Renal cortical epithelial cell (primary cell): ENCODE measurements at regions not wholly inside any gene's neighbourhood (a gene's known extent, or its start where the extent isn't known, plus 50 kb on each side); places are given as distances from the start of the nearest gene placed in this dataset.
"Not testable (repeated sequence)": the region's sequence is repeated elsewhere in the genome, so short reads cannot be mapped to it uniquely, and the experiment has no call there.

ENCODE experiments used
- DNase-seq: peaks from one replicate; pipeline ENCODE4 v3.0.0-alpha.2; 2011; ENCODE audit warnings: low read depth

DNA sequence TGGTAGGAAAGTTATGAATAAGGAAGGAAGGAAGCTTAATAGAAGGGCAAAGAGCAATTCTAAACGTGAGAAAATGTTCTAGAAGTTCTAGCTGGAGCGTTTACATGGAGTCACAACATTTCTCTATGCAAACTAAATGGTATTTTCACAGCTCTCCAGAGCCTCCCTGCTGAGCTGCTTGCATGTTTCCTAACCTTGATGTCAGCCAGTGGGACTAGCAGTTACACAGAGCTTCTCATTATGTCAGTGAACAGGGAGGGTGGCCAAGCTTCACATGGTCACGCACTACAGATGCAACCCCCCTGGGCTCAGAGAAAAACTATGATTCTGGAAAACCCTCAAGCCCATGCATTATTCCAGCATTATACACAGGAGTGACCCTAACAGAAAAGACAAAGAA is 153.4 kb upstream of the CCDC150 start:
- no peak for DNase-seq

DNA sequence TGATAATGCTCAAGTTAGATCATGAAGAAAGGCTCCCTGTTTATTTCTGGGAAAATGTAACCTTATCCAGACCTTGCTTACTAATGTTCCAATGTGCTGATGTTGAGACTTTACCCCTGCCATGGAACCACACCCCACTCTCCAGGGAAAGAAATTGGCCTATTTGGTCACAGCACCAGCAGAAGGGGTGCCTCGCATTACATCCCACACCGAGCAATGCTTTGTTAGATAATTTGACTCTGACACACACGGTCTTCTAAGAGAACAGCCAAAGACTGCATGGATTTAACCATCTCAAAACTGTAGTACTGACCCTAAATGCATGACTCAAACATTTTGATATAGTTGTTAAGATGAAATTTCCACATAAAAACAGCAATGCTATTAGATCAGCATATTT is 152.1 kb upstream of the CCDC150 start:
- DNase-seq, result no peak

DNA sequence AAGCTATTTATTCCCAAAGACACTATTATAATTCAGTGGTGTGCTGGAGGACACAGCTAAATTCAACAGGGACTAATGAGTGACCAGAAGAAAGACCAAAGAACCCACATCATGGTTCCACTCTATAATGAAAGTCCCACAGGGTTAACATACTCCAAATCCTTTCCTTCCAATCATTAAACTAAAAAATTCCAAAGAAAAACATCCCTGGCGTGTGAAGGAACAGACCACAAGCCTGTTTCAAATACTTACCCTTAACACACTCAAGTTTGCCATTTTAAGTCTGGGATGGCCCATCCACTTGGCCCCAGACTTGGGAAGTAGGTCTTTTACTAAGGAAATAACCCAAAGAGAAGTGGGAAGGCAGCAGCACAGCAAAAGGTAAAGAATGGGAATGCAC is 150.1 kb upstream of the CCDC150 start:
- DNase-seq, result peak; percentile 21

DNA sequence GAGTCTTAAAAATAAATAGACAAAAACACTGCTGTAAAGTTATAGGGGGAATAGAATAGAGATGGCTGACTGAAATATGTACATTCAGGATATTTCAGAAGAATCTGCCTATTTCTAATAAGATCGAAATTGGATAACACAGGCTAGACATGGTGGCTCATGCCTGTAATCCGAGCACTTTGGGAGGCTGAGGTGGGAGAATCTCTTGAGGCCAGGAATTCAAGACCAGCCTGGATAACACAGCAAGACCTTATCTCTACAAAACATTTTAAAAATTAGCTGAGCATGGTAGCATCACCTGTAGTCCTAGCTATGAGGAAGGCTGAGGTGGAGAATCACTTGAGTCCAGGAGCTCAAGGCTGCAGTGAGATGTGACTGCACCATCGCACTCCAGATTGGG is 146.6 kb upstream of the CCDC150 start:
- DNase-seq, result no peak

DNA sequence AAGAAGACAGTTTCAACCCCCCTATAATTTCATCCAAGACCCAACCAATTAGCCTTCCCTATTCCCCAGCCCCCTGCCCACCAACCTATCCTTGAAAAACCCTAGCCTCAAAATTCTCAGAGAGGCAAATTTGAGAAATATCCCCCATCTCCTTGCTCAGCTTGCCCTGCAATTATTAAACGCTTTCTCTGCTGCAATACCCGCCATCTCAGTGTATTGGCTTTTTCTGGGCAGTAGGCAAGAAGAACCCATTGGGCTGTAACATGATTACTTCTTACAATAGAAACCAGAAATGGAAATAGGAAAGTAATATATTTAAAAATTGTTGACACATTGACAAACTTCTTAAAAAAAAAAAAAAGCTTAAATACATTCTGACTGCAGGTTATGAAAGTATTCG is 140.6 kb upstream of the CCDC150 start:
- DNase-seq, result no peak

DNA sequence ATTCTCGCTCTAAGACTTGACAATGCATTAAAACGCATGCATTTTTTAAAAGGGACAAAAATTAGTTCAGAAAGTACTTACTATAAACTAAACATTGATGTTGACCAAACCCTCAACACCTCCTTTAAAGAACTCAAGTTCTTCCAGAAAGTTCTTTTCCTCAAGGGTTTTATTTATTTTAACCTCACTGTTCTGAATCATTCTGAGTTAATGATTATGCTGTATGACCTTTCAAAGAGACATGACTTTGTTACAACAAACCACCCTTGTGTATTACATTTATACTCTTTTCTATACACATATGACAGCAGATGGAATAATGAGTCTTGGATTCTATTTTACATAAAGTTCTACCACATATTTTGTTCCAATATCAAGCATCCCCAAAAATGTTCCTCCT is 139.8 kb upstream of the CCDC150 start:
- peak; percentile 65 for DNase-seq

DNA sequence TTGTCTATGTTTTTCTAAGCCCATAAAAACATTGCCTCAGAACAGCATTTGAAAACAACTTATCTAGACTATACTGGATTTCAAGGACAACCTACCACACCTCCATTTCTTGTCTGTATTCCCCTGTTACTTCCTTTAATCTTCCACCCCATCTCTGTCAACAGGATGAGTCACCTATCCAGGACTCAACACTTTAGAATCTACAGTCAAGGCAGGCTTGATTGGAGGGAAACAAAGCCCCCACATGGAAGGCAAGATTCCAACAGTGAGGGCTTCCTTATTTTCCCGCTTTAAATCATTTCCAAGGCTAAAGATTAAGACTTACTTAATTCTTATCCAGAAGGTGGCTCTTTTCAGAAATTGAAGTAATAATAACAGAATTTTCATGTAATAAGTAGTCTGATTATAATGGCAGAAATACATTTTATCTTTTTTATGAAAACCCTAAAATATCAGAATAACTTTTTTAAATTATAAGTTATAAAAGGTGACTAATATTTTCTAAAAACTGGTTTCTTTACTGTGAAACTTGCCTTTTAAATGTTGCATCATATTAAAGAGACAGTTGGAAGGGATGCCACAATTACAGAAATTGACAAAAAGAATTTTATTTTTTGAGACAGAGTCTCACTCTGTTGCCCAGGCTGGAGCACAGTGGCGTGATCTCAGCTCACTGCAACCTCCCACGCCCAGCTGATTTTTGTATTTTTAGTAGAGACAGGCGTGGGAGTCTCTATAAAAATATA is 138.7 kb upstream of the CCDC150 start:
- DNase-seq, result peak; percentile 68

DNA sequence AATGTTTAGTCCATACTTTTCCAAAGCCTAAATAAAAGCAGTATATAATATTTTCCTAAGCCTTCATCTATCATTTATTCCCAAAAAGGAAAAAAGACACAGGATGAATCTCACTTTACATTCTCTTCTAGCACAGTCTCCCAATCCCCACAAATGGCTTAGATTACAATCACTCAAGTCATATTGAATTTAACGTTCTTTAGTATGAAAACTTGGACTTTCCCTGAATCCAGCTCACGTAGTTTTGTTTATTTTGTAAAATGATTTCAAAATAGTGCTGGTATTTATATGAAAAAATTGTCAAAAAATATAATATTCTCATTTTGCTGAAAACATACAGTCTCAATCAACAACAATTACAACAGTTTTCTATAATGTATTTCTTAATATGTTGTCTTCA is 137.7 kb upstream of the CCDC150 start:
- no peak for DNase-seq

DNA sequence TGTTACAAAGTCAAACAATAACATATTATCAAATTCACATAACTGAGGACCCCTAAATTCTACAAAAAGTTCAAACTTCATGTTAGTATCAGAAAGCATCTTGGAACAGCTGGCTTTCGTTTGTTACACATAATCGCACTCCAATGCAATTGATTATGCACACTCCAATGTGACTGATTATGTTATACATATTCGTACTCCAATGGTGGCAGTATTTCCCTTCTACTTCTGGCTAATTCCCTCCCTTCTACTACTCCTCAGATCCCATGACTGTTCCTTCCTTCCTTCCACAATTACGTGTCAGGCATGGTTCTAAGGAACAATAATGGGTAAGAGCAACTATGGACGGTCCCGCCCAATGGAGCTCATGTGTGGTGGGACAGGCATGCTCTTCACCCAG is 137.1 kb upstream of the CCDC150 start:
- DNase-seq, result no peak

DNA sequence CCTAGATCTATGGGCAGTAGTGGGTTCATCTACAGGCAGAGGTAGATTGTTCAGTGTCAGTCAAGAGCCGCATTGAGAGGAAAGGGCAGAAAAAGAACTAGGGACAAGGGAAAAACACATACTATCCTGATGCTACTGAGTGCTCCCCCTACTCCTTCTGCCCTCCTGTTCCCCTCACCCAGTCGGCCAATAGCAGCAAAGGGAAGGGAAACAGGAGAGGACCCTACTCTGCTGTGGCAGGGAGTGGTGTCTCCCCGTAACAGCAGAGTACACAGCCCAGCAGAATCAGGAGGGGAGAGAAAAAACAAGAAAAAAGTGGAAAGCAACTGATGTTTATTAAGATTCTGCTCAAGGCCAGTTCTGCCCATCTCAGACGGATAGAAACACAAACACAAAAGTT is 136.1 kb upstream of the CCDC150 start:
- DNase-seq, result no peak

DNA sequence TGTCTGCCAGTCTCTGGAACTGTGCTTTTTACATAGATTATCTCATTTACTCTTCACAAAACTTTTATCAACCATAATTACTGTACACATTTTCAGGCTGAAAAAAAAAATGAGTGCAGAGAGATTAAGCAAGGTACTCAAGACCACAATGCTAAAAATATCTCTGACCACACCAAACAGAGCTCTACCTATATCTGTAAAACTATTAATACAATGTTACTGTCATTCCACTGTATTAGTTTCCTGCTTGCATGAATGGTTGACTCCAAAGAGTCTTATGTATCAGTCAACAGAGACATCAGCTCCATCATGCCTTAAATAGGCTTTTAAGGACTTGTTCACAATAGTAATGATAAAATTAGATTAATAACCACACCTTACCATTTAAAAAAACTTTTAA is 134.7 kb upstream of the CCDC150 start:
- no peak for DNase-seq

DNA sequence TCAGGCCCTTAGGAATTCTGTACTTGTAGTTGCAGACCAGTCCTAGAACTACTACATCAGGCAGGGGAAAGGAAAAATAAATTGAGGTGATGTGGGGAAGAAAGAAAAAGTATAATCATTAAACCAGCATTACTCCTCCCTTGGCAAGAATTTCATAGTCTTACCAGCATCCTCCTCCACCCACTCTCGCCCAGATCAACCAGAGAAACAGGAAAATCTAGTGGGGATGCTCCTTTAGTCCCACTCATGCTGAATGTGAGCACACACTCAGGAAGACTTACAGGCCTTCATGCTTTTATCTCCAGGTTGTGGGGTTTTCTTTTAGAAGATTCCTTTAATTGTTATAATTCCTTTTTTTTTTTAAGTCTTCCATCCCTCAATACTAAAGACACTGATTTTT is 129.3 kb upstream of the CCDC150 start:
- DNase-seq, result peak; percentile 11

DNA sequence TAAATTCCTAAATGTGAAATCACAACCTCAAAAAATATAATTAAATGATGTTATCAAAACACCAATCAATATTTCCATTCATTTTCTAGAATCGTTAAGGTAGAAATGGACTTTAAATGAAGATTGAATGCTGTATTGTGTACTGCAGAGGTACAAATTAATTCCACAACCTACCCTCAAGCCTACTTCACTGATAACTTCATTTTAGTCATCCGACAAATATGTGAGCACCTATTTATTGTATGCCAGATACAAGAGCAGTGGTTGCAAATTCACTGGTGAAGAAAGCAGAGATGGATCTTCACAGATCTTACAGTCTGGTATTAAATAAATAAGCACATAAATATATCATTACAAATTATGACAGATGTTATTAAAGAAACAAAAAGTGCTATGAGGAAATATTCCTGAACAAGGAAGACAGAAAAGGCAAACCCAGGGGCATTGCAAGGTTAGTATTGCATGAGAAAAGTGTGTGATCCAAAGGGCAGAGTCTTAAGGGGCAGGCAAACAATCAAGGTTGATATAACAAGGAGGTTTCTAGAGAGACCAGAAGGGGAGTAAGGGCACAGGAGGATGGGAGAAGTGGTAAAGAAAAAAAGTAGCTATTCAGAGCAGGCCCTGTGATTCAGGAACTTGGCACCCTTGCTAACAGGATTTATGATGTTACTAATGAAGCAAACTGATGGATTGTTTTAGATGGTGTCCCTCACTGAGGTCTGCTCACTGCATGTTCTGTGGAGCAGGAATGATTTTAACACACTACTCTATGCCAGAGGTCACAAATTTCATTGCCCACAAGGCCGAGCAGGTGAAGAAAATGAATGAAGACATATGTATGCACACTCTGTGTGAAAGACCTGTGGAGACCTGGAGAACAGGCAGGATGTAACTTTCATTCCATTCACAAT is 128.0 kb upstream of the CCDC150 start:
- DNase-seq, result no peak

DNA sequence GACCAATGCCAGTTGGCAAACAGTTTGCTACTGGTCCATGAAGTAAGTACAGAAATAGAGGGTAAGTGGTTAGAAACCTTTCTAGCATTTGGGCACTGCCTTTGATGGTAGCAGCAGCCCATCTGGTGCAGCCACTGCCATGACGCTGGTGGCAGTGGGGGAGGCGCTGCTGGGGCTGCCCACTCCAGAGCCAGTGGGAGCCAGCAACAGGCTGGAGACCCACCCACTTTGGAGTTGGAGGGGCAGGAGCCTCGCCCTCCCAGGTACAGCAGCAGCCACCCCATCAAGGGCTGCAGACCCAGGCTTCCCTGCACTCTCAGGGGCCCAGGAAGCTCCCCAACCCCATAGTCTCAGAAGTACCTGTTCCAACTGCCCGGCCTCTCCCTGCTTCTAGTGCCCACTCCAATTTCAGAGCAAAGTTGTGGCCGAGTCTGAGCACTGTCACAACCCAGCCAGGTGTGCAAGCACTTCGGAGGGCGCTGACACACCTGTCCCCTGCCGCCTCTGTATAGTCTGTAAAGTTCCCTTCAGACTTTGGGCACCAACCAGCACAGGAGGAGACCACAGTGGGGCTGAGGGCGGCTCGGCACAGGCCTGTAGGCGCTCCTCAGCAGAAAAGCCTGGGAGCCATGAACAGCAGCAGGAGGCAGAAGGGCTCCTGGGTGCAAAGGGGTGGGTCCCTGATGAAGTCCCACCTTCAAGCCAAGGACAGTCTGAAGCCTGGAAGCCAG is 125.6 kb upstream of the CCDC150 start:
- DNase-seq, result no peak

DNA sequence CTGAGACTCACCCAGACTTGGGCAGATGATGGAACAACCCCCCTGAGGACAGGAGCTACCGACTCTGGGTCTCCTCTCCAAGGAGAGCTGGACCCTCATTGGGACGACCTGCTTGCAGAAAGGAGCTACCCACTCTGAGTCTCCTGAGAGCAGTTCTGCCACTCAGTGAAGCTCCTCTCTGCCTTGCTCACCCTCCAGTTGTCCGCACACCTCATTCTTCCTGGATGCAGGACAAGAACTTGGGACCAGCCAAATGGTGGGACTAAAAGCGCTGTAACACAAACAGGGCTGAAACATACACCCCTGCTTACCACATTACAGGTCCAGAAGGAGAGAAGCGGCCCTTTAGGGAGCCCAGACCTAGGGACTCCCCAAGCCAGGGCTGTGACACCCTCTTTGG is 124.9 kb upstream of the CCDC150 start:
- DNase-seq, result no peak

DNA sequence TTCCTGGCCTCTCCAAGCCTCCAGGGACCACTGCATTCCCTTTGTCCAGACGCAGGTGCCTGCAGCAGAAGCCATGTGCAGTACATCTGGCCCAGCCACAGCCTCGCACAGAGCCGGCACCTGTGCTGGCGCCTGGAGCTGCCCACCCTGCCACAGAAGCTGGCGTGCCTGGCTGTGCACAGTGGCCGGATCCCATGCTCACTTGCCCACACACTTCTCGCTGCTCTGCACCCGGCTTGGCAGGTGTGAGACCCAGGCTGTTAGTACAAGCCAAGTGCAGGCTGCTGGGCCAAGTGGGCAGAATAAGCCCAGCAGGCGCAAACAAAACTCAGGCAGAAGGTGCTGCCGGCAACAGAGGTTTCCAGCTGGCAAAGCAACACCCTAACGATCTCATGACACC is 124.5 kb upstream of the CCDC150 start:
- no peak for DNase-seq

DNA sequence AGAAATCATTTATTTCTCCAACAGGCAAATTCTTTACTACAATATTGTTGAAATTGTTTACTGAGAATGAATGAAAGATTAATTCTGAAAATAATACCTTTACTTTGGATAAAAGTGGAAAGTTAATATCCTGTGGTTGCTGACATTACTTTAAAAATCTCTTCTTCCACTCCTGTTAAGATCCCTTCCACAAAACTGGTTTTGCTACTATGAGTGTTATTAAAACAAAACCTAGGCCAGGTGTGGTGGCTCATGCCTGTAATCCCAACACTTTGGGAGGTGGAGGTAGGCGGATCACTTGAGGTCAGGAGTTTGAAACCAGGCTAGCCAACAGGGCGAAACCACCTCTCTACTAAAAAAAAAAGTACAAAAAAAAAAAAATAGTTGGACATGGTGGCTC is 123.9 kb upstream of the CCDC150 start:
- DNase-seq, result no peak

DNA sequence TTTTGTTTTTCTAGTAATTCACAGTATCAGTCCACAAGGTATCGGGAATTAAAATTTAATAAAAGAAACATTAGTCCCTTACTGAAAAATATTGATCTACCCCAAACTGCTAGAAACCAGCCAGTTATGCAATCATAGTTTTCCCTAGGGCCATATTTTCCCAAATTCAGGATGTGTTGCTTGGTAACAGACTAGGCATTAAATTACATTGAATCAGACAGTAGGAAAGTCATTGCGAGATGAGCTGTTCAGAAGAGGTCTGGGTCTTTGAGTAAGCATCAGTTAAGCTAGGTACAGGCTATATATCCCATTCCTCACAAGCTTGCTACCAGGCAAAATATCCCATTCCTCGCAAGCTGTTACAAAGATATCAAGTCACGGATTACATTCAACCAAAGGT is 123.0 kb upstream of the CCDC150 start:
- DNase-seq, result no peak

DNA sequence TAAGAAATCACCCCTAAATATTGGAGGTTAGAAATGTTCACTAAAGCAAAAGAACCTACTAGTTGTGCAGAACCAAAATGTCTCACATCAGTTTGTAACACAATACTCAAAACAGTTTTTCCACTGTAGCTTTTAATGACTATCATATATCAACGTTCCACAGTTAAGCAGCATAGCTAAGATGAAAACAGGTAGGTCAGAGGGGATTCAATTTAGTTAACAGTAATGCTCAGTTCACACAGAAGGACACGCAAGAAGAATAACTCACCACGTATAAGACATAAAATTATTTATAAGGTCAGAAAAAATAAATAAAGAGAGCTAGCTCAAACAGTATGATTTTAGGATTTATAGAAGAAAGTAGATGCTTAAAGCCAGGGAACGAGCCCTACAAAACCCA is 118.9 kb upstream of the CCDC150 start:
- no peak for DNase-seq

DNA sequence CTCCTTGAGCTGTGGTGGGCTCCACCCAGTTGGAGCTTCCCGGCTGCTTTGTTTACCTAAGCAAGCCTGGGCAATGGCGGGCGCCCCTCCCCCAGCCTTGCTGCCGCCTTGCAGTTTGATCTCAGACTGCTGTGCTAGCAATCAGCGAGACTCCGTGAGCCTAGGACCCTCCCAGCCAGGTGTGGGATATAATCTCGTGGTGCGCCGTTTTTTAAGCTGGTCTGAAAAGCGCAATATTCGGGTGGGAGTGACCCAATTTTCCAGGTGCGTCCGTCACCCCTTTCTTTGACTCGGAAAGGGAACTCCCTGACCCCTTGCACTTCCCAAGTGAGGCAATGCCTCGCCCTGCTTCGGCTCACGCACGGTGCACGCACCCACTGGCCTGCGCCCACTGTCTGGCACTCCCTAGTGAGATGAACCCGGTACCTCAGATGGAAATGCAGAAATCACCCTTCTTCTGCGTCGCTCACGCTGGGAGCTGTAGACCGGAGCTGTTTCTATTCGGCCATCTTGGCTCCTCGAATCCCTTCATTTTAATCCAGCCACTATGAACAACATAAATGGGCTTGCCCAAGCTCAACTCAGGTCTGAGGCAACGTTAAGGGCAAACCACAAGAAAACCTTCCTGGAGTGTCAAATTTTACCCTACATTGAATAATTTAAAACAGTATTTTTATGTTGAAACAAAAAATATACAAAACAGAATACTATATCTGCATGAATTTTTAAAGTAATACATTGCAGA is 112.4 kb upstream of the CCDC150 start:
- DNase-seq, result not testable (repeated sequence)

DNA sequence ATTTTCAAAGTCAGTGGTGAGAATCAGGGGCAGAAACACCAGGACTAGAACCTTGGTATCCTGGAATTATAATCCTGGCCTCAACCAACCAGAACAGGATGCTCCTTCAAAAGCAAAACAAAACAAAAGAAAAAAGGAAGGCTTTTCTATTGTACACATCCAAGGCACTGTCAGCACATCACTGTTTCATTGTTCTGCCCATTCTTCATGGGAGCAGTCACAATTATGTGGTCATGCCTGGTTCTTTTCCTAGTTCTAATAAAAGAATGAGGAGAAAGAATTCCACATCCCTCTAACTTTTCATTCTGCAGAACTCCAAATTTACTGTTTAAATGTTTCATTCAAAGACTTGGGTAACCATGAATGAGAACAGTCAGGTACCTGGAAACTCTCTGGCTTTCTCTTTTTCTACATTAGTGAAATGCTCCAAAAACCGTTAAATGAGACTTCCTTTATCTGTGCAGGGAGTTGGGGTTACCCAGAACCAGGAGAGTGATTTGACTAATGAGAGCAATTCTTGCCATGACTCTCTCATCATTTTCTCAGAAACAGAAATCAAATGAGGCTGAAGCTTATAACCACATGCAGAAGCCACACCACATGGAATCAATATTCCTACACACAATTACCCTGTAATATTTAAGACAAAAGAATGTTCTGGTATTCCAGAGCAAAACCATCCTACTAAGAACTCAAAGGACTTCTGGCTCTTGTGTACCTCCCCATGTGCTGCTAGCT is 110.9 kb upstream of the CCDC150 start:
- DNase-seq, result no peak
